GM21529 (cell line): ENCODE measurements at regions not wholly inside any gene's neighbourhood (a gene's known extent, or its start where the extent isn't known, plus 50 kb on each side); places are given as distances from the start of the nearest gene placed in this dataset.

Experiments used
- ATAC-seq: cut with Tn5 transposase; IDR thresholded peaks from one replicate; pipeline ENCODE4 v1.9.1; 2021; ENCODE audit not compliant: unreplicated experiment

- ATAC-seq: no peak
These were observed 230.2 kb downstream of the CDCA7 start for GRCh38 chr2:173584676-173585458.

- no peak for ATAC-seq
These were observed 234.3 kb downstream of the CDCA7 start for GRCh38 chr2:173588931-173589369.

DNA sequence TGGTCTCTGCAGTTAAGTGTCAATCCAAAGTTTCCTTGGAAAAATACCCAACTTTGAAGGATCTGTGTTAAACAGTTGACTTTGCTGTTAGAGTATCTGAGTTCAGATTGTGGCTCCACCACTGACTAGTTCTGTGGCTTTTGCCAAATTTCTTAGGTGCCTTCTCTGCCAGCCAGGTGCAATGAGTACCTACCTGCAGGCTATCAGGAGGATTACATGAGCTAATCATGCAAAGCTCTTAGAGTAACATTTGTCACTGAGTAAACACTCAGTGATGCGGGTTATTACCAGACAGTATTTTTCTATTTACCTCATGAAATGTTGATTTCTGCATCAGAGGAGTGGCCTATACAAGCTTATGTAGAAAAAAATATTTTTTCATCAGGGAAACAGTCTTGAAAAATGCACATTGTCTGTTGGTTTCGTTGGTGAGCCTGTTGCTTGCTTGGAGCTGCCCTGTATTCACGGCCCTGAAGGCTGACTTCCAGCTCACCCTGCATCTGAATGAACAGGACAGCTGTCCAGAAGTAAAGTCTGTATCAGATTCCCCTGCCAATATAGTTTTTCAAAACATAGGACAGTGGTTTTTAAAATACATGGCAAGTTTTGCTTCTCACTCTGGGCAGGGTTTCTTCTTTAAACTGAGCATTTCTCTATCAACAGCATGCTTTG lies 235.1 kb downstream of the CDCA7 start:
- ATAC-seq: no peak

DNA sequence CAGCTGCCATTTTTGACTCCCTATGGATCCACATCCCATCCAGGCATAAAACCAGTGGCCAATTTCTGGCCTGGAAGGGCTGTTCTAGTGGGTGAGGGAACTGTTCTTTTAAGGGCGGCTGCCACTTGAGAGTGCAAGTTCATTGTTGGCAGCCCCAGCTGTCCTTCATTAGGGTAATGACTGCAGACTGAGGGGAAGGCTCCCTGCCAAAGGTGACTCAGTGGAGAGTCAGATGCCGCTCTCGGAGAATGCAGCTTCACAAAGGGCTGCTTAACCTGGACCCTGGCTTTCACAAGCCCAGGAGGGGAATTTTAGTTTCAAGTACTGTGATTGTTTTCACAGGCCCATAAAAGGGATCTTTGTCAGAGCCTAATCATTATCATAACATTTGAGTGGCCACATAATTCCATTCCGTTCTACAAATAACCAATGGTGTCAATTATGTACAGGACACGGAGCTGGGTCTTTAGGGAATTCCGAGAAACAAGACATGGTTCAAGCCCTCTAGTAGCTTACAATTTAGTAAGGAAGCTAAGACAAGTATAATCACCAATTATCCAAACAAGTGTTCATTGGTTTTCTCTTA lies 235.7 kb downstream of the CDCA7 start:
- ATAC-seq: no peak

DNA sequence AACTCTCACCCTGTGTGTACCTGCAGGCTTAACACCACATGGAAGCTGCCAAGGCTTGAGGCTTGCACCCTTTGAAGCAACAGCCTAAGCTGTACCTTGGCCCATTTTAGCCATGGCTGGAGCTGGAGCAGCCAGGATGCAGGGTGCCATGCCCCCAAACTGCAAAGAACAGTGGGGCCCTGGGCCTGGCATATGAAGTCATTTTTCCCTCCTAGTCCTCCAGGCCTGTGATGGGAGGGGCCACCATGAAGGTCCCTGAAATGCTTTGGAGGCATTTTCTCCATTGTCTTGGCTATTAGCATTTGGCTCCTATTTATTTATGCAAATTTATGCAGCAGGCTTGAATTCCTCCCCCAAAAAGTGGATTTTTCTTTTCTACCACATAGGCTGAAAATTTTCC lies 238.4 kb downstream of the CDCA7 start:
- ATAC-seq: no peak

GRCh38 chr2:173596244-173596643 lies 241.6 kb downstream of the CDCA7 start:
- no peak for ATAC-seq

DNA sequence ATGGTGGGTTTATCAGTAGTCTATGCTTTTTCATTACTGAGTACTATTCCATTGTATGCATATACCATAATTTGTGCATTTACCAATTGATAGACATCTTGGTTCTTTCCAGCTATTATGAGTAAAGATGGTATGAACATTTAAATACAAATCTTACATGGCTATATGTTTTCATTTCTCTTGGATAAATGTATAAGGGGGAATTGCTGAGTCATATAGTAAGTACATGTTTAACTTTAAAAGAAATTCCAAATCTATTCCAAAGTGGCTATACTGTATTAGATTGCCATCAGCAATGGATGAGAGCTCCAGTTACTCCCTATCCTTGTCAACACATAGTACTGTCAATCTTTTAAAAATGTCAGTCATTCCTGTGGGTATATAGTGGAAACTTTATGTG lies 243.9 kb downstream of the CDCA7 start:
- no peak for ATAC-seq

DNA sequence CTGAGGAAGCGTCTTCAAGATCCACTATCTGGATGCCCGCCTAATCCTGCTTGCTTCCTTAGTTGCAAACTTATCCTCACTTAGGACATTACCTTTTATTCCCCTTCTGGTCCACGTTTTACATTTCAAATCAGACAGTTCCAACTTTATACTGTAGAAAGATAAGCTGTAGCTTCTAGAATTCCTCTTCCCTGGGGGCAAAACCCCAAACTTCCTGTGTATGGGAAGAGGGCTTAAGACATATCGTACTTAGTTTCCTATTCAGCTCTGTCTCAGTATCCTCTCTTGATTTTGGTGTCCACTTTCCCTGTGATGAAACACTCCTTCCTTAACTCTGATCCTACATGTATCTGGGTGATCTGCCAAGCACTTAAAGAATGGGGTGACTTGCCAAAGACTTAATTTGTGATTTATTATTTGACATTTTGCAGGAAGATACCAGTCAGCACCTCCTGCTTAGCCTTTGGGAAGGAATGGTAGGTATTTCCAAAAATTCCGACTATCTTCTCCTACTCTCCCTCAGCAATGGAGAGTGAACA lies 245.2 kb downstream of the CDCA7 start:
- ATAC-seq: no peak

- ATAC-seq: no peak
These were observed 247.6 kb downstream of the CDCA7 start for GRCh38 chr2:173602153-173602795.

DNA sequence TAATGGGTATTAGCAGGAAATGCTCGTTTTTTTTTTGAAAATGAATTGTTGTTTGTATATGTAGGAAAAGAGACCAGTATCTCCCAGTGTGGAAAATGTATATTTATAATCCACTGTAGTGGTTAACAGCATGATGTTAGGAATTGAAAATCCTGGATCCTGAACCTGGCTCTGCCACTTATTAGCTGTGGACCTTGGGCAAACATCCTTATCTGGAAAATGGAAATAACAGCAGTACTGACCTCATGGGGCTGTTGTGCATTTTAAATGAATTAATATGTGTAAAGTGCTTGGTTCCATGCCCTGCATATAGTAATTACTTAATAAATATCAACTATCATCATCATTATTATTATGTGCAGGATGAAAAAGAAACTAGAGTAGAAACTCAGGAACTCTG lies 251.3 kb downstream of the CDCA7 start:
- no peak for ATAC-seq

- ATAC-seq: no peak
These were observed 252.1 kb downstream of the CDCA7 start for GRCh38 chr2:173606619-173607248.

GRCh38 chr2:173607606-173608311 lies 253.1 kb downstream of the CDCA7 start:
- ATAC-seq: no peak

DNA sequence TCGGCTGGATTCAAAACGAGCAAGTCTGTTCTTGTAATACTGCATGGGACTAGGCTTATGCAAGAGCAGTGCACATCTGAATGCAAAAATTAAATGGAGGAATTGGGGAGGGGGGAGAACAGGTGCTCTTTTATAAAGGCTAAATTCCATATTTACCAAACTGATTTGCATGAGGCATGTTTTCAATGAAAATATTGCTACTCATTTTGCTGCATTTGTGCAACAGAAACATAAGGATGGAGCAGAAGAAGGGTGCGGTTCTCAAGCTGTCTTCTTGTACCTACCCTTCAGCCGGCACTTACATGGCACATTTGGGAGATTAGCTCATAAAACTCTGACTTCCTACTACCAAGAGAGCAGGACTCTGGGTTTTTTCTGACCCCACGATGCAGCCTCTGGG lies 256.4 kb downstream of the CDCA7 start:
- no peak for ATAC-seq

- ATAC-seq: no peak
These were observed 257.7 kb downstream of the CDCA7 start for GRCh38 chr2:173612354-173612753.

DNA sequence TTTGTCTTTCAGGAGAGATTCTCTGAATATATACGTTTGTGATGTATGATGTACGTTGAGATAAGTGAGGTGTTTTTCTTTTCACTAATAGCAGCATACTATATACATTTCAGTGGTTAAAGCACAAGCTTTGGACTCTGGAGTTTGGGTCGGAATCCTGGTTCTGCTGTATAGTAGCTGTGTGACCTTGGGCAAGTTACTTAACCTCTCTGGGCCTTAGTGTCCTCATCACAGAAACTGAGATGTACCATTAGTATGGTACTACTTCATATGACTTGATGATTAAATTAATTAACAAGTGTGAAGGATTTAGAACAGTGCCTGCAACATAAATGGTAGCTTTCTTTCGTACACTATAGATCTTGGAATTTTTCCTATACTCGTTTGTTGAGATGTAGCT lies 258.7 kb downstream of the CDCA7 start:
- ATAC-seq: no peak

DNA sequence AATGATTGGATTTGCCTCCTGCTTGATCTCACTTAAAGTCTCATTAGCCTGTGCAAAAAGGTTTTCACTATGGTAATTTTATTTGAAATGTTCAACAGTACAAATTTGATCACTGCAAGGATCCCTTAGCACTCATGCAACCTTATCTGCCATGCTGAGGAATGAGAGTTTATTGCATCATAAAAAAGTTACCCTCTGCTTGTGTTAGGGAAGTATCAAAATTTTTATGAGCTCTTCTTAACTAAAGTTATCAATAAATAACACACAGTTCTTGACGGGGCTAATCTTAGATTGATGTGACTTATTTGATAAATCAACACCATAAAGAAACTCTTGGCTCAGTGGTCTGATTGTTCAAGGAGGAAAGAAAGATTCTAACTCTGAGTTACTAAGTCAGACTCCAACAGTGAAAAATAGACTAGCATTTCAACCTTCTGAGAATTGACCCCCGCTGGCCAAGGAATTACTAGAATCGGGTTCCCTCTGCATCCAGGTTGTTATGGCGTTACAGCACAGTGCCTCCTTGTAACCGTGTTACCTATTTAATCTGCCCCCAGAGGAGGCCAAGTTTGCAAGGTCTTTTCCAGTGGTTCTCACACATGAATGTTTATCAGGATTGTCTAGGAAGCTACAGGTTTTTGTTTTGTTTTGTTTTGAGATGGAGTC lies 259.7 kb downstream of the CDCA7 start:
- ATAC-seq: no peak

DNA sequence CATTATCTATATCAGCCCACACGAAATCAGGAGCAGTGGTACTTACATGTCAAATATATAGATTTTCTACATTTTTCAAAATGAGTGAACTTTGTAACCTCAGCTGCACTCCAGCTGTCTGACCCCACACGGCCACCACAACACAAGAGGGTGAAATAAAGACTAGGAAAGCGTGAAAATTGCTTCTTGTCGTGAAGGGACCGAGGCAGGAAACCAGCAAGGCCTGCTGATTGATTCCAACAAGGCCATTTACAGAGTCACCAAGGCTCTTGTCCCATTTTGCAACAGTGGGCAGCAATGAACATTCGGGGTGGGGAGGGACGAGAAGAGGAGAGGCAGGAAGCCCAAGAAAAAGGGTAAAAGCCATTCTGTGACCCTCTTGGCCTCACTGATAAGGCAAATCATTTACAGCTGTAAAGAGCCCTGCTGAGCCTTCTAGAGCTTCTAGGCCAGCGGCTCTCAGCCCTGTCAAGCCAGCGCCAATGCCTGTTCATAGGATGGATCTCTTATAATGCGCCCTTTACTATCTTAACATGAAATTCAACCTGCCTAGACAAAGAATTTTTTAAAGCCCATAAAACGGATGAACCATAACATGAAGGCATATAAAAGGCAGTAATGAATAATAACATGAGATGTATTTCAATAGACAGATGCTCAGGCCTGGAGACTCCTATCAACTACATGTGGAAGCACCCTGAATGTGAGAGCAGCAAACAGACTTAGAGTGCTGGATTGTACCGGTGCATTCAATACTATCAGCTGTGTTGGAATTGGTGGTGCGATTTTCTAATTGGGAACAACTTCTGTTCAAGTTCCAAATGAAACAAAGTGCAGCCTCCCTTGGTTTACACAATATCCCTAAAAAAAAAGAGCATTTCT lies 269.0 kb downstream of the CDCA7 start:
- ATAC-seq: no peak

GRCh38 chr2:173625315-173625714 lies 270.6 kb downstream of the CDCA7 start:
- ATAC-seq: no peak

- no peak for ATAC-seq
These were observed 274.4 kb downstream of the CDCA7 start for GRCh38 chr2:173629076-173629475.
